ENCODE measurements at regions not wholly inside any gene's neighbourhood (a gene's known extent, or its start where the extent isn't known, plus 50 kb on each side); places are given as distances from the start of the nearest gene placed in this dataset.
"Not testable (repeated sequence)": the region's sequence is repeated elsewhere in the genome, so short reads cannot be mapped to it uniquely, and the experiment has no call there.

DNA sequence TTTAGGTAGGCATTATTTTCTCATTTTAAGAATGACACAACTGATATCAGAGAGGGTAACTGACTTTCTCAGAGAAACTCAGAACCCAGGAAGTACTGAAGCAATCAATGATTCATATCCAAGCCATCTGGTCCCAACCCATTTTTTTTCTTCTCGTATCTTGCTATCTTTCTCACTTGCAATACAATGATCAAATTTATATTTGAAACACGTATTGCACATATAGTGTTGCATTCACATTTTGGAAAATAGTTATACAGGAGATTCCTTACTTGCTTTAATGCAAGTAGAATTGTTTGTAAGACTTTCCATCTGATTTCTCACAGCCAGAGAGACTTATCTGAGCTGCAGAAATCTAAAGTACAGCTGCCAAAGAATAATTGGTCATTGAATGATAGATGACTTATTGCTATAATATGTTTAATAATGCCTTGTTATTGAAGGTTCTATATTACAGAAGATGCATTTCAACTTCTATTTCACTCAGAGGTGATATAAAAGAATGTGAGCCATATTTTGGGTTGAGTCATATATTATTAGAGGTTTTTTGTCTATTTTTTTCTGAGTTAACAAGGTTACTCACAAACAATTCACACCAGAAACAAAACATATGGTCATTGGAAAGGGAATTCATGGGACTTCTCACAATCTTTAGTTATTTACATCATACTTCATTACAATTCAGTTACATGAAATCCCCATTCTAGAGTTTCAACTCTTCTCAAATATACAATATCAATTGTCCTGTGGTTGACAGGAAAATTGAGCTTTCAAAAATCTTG is 337.5 kb upstream of the CITED2 start:
- peak; percentile 62 for DNase-seq

DNA sequence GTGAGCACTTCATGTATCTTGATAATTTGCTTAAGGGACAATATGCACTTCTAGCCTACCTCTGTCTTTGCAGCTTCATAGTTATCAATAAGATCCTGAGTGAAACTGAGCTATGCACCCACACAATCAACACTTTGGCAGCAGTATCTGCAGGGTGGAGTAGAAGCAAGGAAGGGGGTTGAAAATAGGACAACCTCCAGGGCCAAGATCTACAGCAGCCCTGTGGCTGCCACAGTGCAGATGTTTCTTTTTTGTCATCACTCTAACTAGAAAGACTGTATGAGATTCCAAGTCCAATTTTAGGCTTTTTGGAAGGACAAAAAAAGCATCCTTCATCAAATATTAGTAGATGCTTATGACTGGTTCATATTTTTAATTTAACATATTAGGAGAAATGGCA is 336.1 kb upstream of the CITED2 start:
- DNase-seq = no peak

DNA sequence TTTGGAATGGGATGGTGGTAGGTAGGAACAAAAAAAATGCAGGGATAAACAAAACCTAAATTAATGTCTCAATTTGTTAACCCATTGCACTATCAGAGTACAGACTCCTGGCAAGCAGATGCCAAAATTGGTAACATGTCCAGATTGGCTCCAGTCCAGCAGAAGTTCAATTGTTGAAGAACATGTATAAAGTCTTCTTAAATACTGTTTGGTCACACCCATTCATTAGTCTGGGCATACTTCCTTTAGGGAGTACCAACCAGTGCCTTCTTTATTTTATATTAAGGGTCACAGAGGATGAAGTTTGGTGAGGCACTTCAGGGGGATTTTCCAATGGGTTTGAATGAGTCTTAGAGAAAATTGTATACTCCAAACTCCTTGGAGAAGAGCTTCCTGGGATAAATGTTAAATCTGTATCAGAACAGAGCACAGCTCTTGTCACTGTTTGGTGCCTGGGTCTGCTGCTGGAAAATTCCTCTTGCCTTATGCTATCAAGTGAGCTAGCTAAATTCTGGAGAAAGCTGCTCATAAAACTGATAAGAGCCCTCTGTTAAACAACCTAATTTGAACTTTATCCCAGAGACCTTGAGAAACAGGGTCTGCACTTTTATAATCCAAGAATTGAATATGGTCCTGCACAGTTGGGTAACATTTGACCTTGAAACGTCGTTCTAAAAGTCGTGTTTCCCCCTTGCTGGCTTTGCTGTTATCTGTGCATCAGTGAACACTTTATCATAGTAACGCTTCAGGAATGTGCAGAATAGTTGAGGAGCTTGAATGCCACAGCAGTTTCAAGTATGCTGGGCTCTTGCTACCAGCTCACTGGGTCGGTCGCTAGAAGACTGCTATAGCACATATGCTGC is 334.1 kb upstream of the CITED2 start:
- DNase-seq = peak; percentile 94

DNA sequence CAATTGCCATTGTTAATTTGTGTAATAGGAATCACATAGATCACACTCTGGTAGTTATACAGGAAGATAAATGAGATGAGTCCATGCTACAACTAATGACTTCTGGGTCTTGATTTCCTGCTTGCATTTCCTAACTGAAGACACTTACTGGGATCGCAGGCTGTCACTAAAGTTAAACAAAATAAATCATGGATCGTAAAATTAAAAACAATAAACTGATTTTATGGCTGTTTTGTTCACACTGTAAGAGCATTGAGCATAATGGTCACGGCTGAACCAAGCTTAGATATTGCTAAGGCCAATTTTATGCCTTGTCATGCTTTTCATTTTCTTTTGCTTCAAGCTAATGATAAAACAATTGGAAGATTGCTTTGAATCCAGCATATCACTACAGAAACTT is 332.5 kb upstream of the CITED2 start:
- DNase-seq = no peak

DNA sequence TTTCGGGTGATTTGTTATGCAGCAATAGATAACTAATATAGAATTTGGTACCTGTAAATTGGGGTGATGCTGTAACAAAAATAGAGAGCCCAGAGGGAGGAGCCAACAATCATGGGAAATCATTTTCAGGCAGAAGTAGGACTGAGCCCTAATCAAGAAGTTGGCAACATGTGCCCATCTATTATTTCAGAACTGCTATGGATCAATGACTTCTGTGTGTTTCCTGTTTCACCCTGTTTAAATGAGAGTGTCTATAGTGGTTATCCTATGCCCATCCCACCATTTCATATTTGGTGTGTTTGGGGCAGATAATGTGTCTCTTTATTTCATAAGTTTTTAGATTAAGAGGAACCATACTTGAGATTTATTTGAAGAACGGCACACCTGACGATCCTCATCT is 330.8 kb upstream of the CITED2 start:
- no peak for DNase-seq

DNA sequence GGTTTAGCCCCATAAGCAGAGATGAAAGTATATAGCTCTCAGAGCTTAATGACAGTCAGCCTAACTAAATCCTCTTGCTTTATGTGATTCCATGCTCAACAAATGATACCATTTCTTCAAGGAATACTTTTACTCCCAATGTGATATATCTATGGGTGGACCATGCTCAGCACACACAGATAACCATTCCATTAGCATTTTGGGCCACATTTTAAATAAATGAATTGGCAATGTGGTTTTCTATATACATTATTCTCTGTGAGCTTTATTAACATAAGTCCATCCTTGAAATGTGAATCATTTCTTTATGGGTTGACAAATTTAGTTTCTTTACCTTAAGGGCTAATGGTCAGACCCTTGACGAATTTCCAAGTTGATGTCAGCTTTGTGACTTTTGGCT is 329.3 kb upstream of the CITED2 start:
- no peak for DNase-seq

DNA sequence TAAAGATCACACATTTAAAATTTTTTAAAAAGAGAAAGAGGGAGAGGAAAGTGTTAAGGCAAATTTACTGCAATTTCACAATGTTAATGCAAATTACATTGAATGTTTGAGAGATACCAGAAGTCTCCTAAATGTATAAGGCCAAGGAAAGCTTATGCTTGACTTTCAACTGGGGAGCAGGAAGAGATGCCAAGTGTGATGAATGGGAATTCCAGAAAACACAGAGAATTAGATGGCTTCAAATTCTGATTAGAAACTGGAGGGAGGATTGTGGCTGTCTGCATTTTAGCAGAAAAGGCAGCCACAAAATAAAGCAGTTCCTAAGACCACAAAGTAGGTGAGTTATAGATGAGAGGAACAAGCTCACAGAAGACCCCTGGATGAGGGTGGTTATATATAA is 328.3 kb upstream of the CITED2 start:
- no peak for DNase-seq

DNA sequence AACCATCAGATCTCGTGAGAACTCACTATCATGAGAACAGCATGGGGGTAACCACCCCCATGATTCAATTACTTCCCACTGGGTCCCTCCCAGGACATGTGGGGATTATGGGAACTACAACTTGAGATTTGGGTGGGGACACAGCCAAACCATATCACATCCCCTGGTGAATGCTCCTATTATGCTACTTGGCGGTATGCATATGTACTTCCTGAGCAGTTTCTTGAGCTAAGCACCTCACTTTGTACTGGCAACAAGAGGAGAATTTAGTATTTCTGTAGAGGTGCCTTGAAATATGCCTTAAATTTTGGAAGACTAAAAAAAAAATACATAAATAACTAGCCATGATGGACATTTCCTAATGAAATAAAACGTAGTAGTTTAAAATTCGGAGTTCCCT is 327.2 kb upstream of the CITED2 start:
- DNase-seq = no peak

DNA sequence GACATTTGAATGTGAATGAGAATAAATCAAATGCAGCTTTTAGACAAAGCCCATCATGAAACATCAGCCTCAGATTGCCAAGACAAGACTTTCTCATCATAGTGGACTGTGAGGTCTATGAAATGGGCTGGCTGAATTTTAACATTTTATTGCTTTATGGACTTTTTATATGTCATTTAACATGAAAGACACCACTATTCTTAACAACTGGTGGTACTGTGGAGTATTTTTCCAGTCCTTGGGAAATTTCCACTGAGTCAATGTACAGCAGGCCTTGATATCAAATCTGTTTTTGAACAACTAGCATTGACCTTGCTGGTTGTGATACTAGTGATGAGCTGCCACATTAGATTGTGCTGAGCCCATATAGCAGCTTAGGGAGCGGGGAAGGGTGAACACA is 326.6 kb upstream of the CITED2 start:
- no peak for DNase-seq

DNA sequence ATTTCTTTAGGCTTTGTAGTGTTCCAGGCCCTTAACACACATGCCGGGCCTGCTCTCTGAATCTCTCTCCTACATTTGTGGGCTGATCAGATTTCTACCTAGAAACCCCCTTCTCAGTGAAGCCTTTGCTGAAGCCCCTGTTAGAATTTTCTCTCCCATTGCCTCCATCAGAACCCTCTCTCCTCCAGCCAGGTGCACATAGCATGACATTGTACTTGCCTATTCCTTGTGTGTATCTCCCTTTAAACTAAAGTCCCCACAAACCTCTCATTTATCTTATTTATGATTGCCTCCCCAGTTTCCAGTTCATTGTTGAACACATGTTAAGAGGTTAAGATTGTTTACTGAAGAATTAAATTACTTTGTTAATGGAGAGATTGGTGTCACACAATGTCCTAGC is 325.5 kb upstream of the CITED2 start:
- no peak for DNase-seq

DNA sequence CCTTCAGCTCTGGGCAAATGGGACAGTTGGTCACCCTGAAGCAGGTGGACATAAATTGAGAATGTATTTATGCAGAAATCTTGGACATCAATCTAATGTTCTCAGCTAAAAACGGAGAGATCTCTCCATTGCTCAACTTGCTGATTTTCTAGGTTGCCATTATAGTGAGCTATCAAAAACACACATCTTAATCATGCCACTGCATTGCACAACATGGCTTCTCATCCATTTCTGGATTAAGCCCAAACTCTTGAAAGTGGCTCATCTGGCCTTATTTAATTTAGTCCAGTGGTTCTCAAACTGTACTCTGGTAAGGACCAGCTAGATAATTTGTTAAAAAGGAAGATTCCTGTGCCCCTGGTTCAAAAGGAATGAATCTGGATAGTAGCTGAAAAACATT is 324.9 kb upstream of the CITED2 start:
- peak; percentile 51 for DNase-seq

DNA sequence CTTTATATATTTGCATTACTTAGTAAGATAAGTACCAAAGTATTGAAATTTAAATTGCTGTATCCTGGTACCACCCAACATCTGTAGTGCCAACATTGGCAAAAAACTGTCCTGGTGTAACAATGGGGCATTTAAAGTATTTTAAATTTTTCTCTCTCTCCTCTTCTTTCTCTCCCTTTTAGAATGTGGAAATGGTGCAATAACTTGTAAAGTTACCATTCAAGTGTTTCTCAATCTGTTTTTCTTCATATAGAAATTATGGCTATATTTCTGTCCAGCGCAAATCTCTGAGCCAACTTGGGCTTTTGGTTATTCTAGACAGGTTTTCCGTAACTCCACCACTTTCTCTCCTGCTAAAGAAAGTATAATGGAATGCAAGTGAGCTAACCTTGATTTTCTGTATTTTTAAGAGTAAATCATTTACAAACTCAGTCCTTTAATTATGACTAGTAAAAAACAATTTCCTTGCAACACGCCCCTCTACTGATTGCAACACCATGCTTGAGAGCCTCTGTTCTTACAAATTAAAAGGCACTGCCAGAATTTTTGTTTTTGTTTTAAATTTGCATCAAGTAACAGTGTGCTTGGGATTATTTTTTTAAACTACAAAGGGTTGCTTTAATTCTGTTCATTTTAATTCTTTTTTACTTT is 324.2 kb upstream of the CITED2 start:
- DNase-seq = no peak

DNA sequence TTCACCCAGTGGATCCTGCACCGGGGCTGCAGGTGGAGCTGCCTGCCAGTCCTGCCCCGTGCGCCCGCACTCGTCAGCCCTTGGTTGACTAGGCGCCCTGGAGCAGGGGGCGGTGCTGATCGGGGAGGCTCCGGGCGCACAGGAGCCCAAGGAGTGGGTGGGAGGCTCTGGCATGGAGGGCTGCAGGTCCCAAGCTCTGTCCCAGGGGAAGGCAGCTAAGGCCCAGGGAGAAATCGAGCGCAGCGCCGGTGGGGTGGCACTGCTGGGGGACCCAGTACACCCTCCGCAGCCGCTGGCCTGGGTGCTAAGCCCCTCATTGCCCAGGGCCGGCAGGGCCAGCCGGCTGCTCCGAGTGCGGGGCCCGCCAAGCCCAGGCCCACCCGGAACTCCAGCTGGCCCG is 323.4 kb upstream of the CITED2 start:
- not testable (repeated sequence) for DNase-seq

DNA sequence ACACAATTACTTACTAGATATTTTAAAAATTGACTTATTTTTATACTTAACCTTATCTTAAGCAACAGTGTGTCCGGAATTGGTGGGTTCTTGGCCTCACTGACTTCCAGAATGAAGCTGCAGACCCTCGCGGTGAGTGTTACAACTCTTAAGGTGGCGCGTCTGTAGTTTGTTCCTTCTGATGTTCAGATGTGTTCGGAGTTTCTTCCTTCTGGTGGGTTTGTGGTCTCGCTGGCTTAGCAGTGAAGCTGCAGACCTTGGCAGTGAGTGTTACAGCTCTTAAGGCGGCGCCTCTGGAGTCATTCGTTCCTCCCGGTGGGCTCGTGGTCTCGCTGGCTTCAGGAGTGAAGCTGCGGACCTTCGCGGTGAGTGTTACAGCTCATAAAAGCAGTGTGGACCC is 322.5 kb upstream of the CITED2 start:
- not testable (repeated sequence) for DNase-seq

DNA sequence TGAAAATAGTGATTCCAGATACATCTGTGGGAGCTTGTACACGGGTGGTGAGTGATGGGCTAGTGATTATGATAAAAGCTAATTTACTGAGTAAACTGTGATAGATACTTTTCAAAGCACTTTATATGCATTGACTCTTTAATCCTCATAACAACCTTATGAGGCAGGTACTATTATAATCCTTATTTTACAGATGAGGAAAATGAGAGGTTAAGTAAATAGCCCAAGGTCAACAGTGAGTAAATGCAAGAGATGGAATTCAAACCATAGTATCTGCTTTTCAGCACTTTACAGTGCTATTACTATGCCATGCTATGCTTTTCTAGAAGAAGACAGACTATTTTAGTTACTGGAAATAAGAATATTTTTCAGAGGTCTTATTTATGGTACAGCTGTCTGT is 320.9 kb upstream of the CITED2 start:
- DNase-seq = no peak

DNA sequence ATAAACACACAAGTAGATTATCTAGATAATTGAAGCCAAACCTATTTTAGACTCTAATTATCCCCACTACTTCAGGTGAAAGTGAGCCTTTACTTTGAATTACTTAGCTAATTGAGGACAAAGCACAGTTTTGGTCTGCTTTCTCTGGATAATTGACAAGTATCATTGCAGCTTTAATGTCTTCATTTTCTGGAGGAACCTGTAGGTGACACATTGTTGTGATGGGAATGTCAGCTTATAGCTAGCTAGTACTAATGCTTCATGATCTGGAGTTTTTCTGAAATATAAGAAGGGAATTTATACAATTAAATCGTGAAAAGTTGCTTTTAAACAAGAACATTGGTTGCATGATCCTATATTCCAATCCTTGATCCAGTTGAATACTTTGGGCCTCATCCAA is 319.3 kb upstream of the CITED2 start:
- DNase-seq = no peak

DNA sequence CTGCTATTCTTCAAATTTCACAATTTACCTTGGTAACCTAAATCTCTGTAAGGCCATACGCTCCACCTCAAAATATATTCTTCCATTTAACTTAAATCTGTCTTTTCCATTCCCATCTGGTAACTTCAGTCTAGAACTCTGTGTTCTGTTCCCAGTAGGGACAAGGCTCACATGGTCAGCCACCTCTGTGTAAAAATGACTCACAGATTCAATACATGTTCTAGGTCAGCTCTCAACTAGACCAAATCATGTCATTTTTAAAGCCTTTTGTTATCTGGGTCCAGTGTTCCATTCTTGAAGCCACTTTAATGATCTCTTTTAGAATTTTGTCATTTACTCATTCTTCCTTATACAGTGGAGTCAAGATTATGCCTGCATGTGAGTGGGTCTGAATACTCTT is 315.6 kb upstream of the CITED2 start:
- DNase-seq = no peak

DNA sequence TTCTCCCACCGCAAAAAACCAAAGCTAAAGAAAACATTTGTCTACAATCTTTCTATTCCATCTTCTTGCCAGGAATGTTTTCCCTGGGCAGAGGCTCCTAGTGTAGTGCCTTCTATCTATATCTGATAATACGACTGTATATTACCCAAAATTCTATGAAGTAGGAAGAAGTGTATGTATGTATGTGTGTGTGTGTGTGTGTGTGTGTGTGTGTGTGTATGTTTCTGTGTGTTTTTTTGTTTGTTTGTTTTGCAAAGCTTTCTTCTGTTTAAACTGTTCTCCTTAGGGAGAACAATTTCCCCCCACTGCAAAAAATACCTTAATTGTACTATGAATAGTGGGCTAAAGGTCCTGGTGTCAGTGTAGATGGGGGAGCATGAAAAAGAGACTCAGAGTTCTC is 312.6 kb upstream of the CITED2 start:
- no peak for DNase-seq

DNA sequence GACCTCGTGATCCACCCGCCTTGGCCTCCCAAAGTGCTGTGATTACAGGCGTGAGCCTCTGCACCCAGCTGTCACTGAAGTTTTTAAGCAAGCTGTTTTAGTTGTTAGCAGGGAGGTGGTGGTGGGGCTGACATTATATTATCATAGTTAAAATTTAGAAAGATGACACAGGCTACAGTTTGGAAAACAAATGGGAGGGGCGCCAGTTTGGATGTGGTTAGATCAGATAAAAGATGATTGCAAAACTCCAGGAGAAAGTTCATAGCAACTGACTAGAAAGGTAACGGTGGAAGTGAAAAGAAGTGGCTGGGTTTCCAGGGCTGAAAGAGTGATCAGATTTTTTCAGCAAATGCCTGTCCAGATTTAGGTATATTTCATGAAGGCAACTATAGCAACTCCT is 311.9 kb upstream of the CITED2 start:
- peak; percentile 24 for DNase-seq

DNA sequence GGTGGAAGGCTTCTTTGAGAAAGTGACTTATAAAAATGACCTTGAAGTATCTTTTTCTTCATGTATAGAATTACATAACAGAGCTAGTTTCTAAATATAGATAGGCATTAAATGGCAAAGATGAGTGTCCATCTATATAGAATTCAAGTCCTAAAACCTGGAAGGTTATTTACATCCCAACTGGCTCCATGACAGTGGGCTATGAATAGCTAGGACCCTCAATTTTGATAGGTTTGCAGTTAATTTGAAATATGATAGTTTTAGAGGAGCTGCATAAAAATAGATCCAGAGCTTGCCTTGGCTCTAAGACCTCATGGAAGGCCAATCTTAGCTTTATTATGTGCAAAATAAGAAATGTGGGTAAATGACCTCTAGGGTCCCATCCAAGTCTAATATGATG is 310.6 kb upstream of the CITED2 start:
- DNase-seq = no peak

DNA sequence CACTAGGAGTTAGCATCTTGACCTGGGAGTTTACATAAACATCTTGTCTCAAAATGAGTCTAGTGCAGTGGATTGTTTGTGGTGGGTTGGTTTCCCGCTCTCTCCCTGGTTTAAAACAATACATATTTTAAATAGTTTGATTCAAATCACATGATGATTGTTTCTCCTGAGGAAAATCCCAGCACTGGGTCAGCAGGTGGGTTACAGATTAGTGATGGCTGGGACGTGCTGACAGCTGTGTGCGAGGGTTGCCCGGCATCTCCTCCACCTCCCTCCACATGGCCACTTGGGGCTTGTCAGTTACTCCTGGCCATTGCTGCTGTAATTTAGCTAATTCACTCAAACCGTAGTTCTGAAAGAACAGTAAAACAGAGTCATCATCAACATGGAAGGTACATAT is 306.4 kb upstream of the CITED2 start:
- DNase-seq = no peak

DNA sequence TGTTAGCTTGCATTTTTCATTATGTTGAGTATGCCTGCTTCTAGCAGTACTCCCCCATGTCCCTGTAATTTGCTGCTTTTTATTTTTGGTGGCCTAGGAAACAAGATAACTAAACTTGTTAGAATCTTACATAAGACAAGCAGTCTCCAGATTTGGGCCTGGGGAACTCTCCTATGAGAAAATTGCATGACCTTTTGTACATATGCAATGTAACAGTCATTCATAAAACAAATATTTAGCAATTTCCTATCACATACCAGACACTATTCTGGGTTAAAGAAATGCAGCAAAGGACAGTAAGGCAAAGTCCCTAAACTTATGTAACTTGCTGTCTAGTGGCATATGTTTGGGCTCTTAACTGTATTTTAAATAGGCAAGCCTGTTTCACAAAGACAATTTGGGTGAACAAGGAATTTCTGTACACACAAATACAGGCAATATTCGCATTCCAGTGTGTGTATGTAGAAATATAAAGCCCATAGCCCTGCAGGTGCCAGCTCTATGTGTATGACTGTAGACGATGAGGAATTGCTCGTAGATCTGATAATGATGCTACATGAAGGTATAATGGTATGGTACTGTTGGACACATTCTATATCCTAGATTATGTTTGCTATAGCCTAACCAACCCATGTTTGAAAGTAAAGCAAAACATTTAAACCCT is 305.2 kb upstream of the CITED2 start:
- peak; percentile 48 for DNase-seq

DNA sequence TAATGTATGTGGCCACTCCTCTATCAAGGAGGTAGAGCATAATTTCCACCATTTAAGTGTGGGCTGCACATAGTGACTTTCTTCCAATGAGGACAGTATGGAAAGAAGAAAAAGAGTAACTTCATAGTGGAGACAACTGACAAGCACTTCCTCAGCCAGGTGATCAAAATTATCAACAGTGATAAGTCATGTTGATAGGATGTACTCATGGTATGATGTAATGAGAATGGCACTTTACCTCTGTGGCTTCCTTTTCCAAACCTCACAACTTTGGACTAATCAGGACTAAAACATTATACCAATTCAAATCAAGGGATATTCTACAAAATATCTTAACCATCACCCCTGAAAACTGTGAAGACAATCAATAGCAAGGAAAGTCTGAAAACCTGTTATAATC is 302.3 kb upstream of the CITED2 start:
- no peak for DNase-seq

All from fibroblast of skin of right biceps (primary cell).